Skin of body (tissue), 1 donor: ENCODE measurements at regions not wholly inside any gene's neighbourhood (a gene's known extent, or its start where the extent isn't known, plus 50 kb on each side); places are given as distances from the start of the nearest gene placed in this dataset.
A peak's percentile ranks its signal among the peaks of the same experiment; 100 is the strongest.
"Not testable (repeated sequence)": the region's sequence is repeated elsewhere in the genome, so short reads cannot be mapped to it uniquely, and the experiment has no call there.

Experiments
- DNase-seq: peaks from one replicate; lab custom pipeline; 2025; lab: John Stamatoyannopoulos, UW

DNA sequence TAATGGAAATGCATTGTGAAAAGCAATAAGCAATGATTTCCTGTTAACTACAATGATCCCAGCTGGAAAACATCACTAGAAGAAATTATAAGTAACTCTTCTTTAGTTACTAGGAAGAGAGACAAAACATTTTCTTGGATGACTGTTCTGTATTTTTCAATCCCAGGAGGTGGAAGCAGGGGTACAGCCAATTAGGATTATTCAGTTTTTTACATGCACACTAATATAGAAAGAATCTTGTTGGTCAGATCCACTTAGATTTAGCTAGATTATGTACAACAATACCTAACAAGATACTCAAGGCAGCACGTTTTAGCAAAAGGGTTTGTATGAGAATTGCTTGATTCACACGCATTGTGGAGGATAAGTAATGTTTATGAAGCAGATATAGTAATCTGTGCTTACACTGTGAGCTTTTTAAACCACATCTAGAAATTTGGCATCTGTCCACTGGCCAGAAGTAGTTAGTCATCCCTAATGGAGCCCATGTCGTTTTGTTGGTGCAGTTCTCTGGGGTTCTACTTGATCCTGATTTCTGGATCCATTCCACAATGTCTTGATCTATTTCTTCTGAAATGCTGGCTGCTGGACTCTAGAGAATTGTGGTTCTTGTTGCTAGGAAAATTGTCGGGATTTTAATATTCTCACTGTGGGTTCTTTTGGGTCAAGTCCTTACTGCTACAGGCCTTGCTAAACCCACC lies 199.7 kb downstream of the ADCYAP1 start:
- peak; percentile 14 for DNase-seq

DNA sequence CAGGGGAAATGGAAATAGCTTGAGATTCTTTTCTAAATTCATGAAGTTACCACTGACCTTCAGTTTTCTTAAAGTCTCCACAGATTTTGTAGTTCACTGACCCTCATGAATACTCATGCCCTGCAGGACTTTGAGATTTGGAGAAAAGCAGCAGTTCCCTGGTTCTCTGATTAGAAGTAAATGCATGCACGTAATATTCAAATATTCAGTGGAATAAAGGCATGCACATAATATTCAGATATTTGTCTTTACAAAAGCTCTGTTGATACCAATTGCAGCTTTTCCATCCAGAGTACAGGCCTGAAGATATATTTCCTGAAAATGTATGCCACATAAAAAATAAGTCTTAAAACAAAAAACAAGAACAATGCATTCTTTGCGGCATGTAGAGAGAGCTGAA lies 219.8 kb downstream of the ADCYAP1 start:
- no peak for DNase-seq

DNA sequence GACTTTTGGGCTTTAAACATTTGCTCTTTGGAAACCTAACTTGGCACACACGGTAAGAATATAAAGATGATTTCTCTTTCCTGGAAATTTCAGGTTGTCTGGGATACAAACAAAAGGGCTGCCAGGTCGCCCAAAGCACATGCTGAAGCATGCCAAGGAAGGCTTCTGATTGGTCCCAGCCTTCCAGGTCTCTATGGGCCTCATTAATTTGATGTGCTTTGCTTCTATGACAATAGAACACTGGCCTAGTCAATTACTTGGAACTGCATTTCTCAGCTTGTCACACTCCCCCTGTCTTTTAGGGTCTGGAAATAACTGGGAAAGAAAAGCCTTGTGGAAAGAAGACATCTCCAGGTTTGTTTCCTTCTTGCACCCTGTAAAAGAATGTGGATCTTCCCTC lies 228.9 kb downstream of the ADCYAP1 start:
- DNase-seq = no peak

DNA sequence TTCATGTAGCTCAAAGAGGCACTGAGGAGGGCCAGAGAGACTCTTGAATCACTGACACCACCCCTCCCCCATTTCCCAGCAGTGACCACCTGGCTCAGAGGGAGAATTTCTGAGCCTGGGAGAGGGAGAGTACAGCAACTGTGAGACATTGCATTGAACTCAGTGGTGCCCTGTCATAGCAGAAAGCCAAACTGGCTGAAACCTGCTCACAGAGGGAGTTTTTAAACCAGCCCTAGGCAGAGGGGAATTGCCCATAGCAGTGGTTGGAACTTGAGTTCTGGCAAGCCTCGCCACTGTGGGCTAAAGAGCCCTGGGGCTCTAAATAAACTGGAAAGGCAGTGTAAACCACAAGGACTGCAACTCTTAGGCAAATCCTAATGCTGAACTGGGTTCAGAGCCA lies 243.1 kb downstream of the ADCYAP1 start:
- no peak for DNase-seq

DNA sequence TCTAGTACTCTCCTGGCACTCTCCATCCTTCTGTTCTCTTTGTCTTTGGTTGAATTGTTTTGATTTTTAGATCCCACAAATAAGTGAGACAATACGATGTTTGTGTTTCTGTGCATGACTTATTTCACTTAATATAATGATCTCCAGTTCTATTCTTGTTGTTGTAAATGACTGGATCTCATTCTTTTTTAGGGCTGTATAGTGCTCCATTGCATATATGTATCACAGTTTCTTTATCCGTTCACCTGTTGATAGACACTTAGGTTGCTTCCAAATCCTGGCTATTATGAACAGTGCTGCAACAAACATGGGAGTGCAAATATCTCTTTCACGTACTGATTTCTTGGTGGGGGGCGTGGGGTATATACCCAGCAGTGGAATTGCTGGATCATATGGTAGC lies 245.0 kb downstream of the ADCYAP1 start:
- DNase-seq = no peak

DNA sequence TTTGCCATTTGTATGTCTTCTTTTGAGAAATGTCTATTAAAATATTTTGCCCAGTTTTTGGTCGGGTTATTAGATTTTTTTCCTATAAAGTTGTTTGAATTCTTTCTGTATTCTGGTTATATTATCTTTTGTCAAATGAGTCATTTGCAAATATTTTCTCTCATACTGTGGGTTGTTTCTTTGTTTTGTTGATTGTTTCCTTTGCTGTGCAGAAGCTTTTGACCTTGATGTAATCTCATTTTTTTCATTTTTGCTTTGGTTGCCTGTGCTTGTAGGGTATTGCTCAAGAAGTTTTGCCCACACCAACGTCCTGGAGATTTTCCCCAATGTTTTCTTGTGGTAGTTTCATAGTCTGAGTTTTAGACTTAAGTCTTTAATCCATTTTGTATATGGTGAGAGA lies 245.7 kb downstream of the ADCYAP1 start:
- no peak for DNase-seq

DNA sequence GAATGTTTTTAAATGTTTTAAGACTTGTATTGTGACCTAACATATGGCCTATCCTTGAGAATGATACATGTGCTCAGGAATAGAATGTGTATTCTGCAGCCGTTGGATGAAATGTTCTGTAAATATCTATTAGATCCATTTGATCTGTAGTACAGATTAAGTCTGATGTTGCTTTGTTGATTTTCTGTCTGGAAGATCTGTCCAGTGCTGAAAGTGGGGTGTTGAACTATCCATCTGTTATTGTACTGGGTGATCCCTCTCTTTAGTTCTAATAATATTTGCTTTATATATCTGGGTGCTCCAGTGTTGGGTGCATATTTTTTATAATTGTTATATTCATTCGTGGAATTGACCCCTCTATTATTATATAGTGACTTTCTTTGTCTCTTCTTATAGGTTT lies 248.3 kb downstream of the ADCYAP1 start:
- DNase-seq = not testable (repeated sequence)

DNA sequence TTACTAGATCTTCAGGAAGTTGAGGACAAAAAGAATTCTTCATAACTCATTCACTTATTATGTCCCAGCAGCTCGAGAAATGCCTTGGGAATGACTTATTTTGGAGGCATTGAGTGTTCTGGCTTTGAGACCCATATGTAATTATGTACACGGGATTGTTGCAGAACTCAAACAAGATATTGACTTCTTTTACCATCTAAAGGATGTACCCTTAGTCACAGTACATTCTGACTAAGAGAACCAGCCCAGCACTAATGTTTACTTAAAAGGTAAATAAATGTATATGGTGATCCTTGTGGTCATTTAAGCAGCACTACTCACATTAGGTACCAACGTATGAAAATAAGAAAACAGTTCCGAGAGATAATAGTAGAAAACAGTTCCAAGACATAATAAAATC lies 268.9 kb downstream of the ADCYAP1 start:
- no peak for DNase-seq

DNA sequence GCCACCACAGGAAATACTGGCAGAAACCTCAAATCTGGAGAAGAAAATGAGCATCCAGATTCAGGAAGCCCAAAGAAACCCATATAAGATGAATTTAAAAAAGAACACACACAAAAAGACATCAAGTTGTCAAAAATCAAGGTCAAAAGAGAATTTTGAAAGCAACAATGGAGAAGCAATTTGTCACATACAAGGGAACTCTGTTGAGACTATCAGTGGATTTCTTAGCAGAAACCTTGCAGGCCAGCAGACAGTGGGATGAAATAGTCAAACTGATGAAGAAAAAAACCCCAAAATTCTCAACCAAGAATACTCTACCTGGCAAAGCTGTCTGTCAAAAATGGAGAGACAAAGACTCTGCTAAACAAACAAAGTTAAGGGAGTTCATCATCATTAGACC lies 272.6 kb downstream of the ADCYAP1 start:
- no peak for DNase-seq

DNA sequence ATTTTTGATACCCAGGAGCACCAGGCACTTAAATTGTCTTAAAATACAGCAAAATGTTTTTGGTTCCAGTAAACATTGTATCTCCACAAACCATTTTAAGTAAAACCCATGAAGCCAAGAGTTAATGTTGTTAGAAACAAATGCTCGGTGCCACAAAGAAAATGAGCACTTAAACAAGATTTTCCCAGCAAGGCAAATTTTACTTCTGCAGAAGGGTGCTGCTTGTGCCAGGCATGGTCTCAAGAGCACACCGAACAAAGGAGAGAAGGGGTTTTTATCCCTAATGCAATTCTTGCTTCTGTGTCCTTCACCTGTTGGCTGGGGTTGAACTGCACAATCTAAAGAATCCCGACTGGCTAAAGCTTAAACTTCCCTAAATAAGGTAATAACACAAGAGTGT lies 286.7 kb downstream of the ADCYAP1 start:
- no peak for DNase-seq

DNA sequence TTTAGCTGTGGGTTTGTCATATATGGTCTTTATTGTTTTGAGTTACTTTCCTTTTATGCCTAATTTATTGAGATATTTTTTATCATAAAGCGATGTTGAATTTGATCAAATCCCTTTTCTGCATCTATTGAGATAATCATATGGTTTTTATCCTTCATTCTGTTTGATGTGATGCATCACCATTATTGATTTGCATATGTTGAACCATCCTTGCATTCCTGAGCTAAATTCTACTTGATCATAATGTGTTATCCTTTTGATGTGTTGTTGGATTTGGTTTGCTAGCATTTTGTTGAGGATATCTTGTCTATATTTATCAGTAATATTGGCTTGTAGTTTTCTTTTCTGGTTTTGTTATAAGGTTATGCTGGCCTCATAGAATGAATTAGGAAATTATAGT lies 308.5 kb downstream of the ADCYAP1 start:
- DNase-seq = no peak

DNA sequence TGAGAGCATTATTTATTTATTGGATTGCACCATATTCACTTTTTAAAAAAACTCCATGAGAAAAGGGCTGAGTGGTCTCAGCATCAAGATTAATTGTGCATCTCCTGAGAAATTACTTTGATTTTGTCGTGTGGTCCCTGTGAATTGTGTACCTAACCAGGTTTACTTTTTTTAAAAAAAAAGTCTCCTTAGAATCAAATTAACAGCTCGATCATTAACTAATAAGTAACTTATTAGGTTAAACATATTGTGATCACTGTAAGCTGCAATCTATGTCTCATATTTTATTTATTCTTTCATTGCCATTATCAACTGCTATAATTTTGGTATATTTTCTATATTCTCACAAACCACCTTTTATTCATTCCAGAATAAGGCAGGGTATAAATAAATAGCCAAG lies 318.2 kb downstream of the ADCYAP1 start:
- DNase-seq = no peak

DNA sequence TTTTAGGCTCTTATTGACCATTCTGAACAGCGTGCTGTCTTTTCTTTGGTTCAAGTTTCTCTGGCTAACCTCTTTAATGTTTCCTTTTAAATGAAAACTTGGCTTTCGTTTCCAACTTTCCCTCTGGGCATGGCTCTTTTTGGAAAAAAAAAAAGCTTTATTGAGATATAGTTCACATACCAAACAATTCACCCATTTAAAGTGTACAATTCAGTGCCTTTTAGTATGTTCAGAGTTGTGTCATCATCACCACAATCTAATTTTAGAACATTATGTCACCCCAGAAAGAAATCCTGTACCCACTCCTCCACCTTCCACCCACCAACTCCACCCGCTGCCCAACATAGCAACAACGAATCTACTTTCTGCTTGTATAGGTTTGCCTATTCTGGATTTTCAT lies 322.4 kb downstream of the ADCYAP1 start:
- no peak for DNase-seq

DNA sequence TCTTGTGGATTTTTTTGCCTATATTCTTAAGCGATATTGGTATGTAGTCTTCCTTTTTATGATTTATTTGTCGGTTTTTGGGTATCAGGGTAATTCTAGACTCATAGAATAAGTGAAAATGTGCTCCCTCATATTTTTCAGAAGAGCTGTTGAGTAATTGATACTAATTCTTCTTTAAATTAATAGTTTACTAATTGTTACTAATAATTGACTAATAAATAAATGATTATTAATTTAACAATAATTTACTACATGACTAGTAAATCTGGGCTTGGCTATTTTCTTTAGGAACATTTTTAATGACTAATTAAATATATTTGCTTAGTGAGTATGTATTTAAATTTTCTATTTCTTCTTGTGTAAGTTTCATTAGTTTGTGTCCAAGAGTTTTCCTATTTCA lies 325.0 kb downstream of the ADCYAP1 start:
- DNase-seq = no peak

DNA sequence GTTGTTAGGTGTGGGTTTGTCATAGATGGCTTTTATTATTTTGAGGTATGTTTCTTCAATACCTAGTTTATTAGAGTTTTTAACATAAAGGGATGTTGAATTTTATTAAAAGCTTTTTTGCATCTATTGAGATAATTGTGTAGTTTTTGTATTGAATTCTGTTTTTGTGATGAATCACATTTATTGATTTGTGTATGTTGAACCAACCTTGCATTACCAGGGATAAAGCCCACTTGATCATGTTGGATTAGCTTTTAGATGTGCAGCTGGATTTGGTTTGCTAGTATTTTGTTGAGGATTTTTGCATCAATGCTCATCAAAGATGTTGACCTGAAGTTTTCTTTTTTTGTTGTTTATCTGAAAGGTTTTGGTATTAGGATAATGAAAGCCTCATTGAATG lies 328.2 kb downstream of the ADCYAP1 start:
- no peak for DNase-seq

DNA sequence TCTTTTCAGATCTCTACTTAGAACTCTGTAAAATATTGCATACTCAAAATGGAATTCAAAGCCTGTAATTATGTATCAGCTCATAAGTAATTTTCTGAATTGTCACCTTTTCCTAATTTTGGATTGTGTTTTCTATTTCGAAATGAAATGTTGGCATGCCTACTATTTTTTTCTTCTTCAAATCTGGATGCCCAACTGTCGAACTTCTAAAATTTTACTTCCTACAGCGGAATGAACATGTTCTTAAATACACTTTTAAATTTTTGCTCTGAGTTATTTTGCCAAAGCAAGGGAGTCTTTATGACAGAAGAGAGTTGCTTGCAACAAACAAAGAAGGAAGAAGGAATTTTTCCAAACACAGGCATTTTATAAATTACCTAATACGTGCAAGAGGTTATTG lies 336.0 kb downstream of the ADCYAP1 start:
- DNase-seq = no peak

DNA sequence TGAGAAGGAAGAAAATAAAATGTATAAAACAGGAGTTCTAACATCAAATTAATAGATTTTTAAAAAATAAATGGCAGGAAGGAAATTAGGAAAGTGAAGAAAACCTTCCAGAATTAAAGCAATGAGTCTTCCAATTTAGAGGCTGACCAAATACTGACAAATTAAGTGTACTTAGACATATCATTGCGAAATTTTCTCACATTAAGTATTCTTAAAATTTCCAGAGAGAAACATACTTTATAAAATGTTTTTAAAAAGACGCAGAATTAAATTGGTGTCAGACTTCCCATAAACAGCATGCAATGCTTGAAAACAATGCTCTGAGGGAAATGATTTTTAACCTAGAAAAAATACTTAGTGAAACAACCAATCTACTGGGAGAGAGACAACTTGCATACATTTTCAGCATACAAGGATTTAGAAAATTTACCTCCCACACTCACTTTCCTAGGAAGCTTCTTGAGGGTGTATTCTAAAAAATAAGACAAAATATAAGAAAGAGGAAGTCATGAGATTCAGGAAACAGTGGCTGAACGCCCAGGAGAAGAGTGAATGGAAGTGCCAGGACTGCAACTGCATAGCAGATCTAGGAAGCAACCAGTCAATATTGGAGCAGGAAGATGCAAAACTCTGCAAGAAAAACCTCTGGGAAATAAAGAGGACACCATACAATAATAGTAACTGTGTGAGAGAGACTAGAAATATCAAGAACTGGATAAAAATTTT lies 339.9 kb downstream of the ADCYAP1 start:
- no peak for DNase-seq

DNA sequence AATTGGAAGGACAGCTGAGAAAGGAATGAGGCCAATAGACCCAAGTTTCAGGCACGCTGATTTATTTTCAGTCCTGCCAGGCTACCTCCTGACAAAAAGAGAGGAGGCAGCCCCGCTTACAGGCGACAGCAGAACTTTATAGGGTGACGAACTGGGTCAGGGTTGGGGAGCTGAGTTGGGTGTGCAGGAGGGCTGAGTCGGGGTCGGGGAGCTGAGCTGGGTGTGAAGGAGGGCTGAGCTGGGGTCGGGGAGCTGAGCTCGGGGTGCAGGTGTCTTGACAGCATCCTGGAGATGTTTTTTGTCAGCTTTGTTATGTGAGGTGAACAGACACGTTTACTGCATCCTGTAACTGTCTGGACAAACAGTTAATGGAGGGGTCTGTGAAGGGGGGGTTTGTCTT lies 342.2 kb downstream of the ADCYAP1 start:
- no peak for DNase-seq

DNA sequence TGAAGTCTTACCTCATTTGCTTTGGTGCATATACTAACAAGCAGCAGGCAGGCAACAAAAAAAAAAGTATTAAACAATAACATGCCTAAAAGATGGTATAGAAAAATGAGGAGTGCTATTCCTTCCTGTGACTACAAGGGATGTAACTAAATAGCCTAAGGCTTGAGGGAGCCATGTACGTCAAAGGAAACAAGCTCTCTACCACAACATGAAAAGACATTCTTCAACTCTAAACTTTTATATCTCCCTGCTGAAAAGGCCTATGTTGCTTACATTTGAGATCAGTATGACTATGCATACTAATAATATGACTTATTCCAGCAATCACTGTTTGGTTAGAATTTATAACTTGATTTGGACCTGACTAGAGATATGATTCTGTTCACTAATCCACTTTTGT lies 347.9 kb downstream of the ADCYAP1 start:
- no peak for DNase-seq

DNA sequence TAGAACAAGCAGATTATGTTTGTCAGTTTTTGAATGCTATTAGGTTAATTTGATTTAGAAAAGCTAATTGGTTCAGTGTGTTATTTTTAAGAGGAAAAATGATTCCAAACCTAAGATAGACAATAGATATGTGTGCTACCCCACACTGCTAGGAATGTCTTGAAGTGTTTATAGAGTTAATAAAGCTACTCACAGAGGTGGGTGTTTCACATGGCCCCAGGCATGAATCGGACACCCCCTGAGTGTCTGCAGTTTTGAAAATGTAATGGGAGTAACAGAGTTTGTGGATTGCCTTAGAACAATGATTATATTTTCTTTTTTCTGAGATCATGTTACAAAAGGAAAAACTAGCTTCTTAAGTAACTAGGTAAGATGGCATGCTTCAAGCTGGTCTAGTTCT lies 348.3 kb downstream of the ADCYAP1 start:
- no peak for DNase-seq

DNA sequence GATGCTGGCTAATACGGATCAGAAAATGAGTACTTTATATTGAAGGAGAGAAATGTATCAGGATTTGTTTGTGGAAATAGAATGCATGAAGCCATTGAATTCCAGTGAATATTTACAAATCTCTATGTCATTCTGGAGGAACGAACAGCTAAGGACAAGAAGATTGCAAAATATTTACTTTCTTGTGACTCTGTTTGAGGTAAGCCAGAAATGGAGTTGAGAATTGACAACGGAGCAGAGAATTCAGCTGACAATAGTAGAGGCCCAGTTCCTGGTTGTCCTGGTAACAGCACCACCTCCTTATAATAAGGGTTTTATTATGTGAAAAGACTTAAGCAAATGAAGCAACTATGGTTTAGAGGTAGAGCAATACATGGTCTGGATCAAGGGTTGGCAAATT lies 349.2 kb downstream of the ADCYAP1 start:
- no peak for DNase-seq

DNA sequence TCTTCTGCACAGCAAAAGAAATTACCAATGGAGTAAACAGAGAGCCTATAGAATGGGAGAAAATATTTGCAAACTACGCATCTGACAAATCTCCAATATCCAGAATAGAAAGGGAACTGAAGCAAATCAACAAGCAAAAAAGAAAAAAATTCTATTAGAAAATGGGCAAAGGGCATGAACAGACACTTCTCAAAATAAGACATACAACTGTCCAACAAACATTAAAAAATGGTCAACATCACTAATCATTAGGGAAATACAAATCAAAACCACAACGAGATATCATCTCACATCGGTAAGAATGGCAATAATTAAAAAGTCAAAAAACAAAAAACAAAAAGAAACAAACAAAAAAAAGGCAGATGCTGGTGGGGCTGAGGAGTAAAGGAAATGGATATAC lies 356.4 kb downstream of the ADCYAP1 start:
- DNase-seq = no peak

DNA sequence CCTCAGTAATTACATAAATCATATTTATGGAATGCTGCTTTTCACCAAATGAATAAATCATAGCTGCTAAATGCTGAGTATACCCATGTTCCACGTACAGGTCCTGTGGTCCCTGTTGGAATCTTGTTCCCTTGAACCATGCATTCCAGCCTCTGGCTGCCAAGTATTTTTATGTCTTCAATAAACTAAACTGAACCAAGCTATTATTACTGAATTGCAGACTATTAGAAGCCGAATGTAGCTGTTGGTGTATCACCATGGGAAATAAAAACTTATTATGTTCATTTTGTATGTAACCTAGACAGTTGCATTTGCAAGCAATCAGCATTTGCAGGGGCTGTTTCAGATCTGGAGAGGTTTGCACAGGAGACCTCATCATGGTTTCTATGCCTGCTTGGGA lies 362.4 kb downstream of the ADCYAP1 start:
- DNase-seq = no peak
